ENCODE measurements at regions not wholly inside any gene's neighbourhood (a gene's known extent, or its start where the extent isn't known, plus 50 kb on each side); places are given as distances from the start of the nearest gene placed in this dataset.
"Not testable (repeated sequence)": the region's sequence is repeated elsewhere in the genome, so short reads cannot be mapped to it uniquely, and the experiment has no call there.

DNA sequence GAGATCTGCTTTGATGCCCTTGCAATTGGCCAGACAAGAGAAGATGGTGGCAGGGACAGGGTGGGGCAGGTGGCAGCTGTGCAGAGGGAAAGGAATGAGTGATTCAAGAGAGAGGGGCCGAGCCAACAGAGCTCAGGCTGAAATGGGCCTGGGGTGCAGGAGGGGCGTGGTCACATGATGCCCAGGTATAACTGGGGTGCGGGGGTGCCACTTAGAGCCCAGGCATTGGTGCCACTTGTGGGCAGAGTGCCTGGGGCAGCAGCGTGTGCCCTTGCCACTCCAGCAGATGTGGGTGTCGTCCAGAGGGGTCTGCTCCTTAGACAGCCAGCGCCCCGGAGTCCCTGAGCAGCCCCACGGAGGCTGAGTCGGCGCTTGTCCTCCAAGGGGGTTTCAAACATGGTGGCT, 88.7 kb downstream of the PLXNA1 start:
- DNase-seq = no peak

DNA sequence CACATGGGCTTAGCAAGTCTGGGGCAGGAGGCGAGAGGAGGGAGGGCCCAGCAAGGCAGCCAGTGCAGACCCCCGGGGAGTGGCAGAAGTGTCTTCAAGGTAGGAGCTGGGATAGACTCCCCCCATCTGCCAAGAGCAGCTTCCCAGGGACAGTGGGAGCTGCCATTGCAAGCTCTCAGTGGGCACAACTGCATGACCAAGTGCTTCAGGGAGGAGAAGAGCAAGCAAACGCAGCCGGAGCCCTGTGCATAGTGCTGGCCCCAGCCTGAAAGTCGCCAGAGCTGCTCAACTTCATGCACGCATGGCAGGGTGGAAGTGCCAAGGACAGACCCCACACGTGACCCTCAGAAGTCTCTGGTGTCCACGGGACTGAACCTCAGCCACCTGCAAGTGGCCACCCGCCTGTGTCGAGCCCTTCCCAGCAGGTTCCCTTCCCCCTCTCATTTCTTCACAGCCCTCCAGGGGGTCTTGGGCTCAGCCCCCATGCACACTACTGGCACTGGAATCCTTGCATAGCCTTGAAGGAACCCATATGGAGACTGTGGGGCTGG, 89.4 kb downstream of the PLXNA1 start:
- DNase-seq = no peak

DNA sequence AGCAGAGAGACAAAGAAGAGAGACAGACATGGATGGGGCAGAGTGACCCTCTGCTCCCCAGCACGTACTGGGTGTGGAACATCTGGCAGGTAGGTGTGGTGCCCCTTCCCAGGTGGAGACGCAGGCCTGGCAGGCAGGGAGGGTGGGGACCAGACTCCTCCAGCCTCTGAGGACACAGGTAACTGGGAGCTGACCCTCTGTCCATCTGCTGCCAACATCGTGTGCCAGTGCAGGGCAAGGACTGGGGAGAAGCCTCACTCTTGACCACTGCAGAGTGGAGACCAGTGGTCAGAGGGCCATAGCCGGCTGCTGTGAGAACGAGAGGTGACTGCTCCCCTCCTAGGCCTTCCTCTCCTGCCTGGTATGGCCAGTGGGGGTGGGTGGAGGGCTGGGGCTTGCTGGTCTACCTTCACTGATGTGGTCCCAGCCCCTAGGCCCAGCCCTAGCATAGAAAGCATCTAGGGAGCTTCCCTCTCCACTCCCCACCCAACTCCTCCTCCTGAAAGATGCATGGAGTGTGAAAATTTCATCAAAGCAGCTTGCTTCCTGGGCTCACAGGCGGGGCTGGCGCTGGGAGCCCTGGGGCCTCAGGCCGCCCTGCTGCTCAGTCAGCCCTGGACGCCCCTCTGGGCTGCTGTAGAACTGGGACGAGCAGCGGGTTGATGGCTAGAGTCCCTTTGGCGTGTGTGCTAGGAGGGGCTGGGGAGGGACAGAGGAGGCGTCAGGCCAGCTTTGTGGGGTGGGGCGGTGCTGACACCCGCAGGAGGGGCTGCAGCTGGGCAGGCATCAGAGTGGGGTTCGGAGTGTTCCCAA, 90.3 kb downstream of the PLXNA1 start:
- DNase-seq = peak; percentile 4

DNA sequence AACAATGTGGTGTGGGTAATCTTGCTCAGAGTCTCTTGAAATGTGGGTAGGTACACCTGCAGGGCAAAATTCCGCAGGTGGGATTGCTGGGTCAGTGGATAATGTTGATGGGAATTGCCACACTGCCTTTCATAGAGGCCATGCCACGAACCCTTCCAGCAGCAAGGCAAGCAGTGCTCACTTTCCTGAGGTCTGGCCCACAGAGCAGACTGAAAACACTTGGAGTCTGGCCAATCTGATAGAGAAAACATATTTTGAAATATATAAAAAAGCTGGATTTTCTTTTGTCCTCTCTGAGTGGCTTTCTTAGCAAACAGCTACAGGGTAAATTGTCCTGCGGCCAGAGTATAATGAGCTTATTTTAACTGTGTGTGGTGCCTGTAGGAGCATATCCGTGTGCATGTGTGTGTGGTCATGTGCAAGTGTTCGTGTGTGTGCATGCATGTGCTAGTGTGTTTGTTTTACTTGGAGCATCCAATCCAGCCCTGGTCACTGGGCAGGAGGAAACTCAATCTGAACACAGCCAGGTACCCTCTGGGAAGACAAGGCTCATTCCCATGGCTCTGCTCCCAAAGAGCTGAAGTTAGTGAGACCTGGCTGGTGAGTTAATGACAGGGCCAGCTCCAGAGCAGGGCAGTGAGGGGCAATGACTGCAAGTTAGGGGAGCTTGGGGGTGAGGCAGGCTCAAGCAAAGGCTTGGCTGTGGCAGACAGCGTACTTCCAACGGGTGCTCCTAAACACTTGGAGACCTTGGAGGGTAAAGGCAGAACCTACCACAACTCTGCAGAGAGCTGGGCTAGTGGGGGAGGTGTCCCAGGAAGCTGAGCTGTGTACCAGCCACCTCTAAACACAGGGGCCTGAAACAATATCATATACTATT, 91.3 kb downstream of the PLXNA1 start:
- peak; percentile 36 for DNase-seq

DNA sequence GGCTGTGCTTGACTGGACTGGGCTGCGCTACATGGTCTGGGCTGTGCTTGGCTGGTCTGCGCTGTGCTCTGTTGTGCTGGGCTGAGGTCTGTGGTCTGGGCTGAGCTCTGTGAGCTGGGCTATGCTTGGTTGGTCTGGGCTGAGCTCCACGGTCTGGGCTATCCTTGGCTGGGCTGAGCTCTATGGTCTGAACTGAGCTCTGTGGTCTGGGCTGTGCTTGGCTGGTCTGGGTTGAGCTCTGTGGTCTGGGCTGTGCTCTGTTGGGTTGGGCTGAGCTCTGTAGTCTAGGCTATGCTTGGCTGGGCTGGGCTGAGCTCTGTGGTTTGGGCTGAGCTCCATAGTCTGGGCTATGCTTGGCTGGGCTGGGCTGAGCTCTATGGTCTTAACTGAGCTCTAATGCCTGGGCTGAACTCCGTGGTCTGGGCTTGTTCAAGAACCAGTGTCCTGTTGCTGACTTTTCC, 92.0 kb downstream of the PLXNA1 start:
- peak; percentile 31 for DNase-seq

DNA sequence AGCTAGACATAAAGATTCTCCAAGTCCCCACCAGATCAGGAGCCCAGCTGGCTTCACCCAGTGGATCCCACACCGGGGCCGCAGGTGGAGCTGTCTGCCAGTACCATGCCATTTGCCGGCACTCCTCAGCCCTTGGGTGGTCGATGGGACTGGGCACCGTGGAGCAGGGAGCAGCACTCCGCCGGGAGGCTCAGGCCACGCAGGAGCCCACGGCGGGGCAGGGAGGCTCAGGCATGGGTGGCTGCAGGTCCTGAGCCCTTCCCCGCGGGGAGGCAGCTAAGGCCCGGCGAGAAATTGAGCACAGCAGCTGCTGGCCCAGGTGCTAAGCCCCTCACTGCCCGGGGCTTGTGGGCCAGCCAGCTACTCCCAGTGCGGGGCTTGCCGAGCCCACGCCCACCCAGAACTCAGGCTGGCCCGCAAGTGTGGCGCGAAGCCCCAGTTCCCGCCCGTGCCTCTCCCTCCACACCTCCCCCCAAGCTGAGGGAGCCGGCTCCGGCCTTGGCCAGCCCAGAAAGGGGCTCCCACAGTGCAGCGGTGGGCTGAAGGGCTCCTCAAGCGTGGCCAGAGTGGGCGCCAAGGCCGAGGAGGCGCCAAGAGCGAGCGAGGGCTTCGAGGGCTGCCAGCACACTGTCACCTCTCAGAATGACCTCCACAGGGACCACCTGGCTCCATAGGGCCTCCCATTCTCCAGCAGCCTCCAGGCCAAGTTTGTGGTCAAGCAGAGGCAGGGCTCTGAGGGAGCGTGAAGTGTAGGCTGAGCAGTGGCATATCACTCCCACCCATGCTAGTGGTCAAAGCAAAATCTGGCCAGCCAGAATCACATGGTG, 93.5 kb downstream of the PLXNA1 start:
- not testable (repeated sequence) for DNase-seq

DNA sequence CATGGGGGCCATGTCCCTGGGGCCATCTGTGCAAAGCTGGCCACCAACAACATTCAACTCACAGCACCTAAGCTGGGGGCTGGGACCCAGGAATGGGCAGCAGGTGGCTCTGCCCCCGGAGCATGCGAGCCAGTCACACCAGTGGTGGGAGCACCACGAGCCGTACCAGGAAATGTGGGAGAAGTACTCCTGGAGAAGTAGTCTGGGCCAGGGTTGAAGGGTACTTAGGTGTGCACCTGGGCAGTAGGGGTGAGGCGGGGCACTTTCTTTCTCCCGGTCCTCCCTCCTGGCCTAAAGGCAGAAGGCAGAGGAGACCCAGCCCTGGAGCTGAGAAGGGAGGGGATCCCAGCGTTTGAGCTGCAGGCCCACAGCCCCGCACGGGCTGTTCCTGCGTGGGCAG, 94.2 kb downstream of the PLXNA1 start:
- no peak for DNase-seq

DNA sequence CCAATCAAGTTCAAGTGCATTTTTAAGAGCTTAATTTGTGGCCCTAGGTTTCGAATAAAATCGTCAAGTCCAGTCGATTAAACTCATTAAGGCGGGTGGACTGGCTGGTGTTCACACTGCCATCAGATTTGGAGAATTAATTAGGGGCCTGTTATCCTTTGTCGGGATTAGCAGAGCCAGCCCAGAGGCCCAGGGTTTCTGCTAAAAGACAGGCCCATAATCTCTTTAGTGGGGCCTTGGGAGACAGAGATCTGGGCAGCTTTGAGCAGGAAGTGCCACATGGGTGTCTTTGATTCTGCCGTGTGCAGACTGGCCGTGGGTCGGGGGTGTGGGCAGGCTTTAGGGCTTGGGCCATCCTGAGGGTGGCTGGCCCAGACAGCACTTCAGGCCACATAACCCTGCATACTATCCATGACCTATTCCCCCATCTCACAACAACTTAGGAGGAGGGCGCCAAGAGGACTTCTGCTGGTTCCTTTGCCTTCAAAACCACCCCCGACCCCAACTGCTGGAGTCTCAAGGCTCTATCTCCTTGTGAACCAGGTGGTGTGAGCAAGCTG, 94.7 kb downstream of the PLXNA1 start:
- DNase-seq = no peak

DNA sequence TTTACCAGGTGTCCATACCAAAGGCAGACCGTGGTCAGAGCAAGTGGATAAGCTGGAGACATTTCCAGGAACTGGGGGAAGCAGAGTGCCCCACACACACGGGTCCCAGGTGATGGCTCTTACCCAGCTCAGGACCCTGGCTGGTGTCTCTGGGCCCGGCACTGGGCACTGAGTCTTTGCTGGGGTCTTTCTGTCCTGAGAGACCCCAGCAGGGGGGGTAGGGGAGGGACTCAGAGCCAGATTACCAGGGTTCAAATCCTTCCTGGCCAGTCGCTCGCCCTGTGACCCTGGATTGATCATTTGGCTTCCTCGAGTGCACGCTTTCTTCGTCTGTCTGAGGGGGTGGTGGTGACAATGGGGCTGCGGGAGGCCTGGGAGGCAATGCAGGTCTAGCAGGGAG, 95.7 kb downstream of the PLXNA1 start:
- DNase-seq = no peak

DNA sequence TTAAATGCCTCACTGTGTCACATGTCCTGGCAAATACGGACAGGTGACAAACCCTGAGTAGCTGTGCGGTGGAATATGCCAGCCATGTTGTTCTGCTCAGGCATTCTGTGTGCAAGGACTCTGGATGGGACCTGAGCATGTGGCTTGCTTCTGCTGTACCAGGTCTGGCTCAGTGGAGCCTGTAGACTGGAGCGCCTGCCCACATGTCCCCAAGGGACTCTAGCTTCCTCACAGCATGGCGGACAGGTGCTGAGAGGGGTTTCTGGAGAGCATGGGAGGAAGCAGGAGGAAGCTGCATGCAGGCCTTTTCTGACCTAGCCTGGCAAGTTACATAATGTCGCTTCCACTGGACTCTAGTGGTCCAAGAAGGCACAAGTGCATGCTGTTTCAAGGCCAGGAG, 96.3 kb downstream of the PLXNA1 start:
- no peak for DNase-seq

DNA sequence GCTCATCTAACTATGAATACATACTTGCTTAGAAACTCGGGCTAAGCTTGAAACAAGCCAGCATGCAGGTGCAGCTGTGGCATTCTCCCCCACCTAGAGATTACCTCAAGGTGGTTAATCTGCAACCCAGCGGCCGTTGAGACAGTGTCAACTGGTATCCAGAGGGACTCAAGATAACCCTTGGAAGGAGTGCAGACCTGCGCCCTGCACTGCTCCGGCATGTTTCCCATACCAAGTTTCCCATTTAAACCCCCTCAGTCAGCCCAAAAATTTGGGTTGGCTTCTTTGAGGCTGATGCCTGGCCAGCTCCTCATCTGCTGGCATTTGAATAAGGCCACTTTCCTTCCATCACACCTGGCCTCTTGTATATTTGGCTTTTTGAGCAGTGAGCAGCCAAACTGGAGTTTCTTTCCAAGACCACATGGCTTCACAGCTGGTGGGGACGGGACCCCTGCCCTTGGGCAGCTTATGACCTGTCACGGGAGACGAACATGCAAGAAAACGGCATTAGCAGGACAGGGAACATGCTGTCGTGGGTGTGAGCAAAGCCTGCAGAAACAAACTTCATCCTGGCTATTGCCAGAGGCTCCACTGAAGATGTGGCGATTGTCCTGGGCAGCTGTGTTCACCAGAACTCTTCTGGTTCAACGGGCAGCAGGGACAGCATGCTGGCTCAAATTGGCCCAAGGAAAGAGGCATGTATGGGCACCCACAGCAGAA, 98.2 kb downstream of the PLXNA1 start:
- no peak for DNase-seq

DNA sequence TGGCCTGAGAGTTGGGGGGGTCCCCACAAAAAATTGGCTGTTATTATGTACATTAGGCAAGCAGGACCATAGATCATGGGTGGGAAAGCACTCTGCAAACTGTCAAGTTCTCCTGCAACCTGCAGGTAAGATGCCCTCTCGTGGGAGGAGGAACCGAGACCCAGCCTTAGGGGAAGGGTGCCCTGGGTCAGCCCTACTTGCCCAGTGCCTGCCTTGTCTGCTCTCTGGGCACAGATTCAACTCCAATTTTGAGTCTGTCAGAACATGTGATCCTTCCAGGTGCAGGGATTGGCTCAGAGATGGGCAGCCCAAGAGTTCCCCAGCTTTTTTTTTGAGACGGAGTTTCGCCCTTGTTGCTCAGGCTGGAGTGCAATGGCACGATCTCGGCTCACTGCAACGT, 99.2 kb downstream of the PLXNA1 start:
- no peak for DNase-seq

DNA sequence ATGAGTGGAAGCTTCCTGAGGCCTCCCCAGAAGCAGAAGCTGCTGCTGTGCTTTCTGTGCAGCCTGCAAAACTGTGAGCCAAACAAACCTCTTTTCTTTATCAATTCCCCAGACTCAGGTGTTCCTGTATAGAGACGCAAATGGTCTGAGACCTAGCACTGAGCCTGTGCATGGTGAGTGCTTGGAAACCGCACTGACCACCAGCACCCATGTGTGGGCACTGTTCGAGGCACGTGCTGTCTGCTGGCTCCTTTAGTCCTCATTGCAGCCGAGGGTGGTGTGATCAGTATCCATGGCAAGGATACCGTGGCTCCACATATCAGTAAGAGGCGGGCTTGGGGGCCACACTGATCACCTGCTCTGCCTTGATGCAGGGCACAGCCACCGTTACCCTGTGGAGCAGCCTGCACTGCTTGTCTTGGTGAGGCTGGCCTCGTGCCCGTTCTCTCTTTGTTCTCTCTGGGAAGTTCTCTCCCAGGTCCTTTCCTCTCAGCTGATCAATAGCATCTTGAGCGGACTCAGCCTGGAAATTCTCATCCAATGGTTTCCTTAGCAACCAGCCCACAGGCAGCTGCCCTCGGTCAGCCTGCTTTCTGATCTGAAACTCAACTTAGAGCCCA, 101.0 kb downstream of the PLXNA1 start:
- no peak for DNase-seq

DNA sequence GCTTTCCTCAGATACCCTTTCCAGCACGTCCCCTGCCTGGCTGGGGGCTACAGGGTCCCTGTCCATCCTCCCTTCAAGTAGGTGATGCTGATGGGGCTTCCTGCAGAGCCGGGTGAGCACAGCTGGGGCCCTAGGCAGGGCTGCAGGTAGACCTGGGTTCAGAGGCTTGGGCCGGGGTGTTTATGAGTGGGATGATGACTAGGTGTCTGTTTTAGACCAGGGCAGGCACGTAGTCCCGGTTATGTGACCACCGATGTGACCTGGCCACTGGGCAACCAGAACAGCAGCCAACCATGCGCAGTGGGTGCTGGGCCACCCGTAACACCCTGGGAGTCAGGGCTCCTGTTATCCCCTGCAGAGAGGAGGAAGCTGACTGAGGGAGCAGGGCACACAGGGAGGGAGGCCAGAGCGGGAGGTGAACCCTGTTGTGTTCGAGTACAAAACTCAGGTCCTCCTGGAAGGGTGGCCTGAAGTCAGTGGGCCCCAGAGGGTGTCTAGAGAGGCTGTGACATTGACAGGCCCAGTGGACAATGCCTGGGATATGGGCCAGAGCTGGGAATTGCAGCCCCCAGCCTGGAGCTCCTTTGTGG, 101.6 kb downstream of the PLXNA1 start:
- no peak for DNase-seq

DNA sequence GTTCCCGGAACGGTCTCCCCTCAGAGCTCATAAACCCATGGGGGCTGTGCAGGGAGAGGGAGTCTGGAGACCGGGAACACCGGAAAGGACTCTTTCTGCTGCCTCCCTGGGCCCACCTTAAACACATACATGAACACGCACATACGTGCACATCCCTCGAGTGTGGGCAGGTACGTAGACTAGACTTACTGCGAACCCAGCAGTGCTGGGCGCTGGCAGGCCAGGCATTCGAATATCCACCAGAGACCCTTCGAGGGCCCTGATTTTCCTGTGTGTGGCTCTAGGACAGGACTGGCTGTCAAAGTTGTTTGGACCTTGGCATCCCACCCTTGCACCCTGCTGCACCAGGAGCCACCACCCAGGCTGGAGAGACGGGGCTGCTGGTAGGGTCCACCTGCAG, 102.7 kb downstream of the PLXNA1 start:
- DNase-seq = no peak

DNA sequence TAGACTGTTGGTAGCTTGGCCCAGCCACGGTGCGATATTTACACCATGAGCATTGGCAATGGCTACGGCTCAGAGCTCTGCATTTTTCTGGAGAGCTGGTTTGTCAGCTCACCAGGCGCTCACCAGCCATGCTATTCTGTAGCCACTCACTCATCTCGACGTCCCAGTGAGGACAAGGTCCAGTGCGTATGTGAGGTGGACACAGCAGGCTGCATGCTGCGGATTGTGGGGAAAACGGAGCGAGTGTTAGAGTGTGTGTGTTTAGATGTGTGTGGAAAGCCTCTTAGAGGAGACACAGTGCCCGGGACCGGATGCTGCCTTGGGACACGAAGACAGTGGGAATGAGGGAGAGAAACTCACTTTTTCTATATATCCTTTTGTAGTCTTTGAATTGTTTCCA, 103.7 kb downstream of the PLXNA1 start:
- DNase-seq = not testable (repeated sequence)

DNA sequence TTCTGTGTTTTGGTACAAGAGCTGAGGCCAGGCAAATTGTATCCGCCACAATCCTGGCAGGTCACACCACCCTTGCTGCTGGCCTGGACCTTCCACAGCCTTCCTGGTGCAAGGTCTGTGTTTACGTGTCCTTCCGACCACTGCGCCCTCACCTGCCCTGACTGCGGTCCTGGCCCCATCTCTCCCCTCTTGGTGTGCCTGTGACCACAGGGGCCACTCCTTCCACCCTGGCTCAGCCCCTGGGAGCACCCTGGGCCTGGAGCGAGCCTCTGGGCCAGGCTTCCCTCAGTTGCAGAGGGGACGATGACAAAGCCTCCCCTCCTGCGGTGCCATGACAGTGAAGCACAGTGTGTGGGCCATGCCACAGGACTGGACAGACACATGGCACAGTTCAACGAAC, 104.5 kb downstream of the PLXNA1 start:
- no peak for DNase-seq

DNA sequence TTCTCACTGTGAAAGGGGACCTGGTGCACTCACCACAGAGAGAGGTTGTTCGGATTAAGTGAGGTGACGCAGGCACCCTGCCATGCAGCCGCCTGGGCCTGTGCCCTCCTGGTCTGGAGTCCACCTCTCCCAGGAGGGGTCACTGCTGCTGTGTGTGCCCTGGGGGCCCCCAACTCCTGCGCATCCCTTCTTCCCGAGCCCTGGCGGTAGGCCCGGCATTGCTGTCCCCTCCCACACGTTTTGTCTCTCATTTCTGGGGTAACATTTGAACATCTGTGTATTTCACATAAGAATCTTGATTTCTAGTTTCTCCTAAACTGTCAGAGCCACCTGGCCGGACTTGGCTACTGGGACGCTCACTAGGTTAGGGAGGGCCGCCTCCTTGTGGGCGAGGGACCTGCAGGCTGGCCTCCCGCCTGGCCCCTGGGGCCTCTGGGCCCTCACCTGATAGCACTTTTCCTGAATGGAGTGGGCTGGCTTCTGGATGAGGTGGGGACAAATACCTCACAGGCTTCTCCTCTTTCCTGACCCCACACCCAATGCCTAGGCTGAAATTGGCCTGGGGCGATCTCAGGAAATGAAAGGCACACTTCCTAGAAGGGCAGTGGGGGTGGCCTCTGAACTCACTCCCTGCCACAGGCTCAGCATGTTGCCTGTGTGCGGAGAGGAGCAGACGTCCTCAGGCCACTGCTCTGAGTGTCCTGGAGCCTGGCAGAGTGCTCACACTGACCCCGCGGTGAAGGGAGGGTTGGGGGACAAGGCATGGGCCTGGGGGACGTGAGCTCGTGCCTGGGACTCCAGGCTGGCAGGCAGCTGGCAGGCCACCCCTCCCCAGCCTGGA, 104.2 kb upstream of the PRR23E start:
- DNase-seq = no peak

All from renal pelvis (tissue), 1 donor.